ENCODE measurements at regions not wholly inside any gene's neighbourhood (a gene's known extent, or its start where the extent isn't known, plus 50 kb on each side); places are given as distances from the start of the nearest gene placed in this dataset.
"Not testable (repeated sequence)": the region's sequence is repeated elsewhere in the genome, so short reads cannot be mapped to it uniquely, and the experiment has no call there.

GRCh38 chr4:62656006-62656405 lies 1455.9 kb downstream of the ADGRL3 start:
- H3K27me3 ChIP-seq (replicated peaks; ENCODE audit: control insufficient read depth, insufficient read depth, low read length) = no peaks in the 10 kb centered on the region
- H3K9ac ChIP-seq (ENCODE audit: low read length) = no peak overlapping the region
- no peaks in the 10 kb centered on the region for H3K36me3 ChIP-seq (ENCODE audit: control insufficient read depth, insufficient read depth, low read length, severe bottlenecking)
- no peak for DNase-seq (ENCODE audit: low read depth)
- H3K4me3 ChIP-seq (ENCODE audit: low read length) = no peak overlapping the region
- no peaks in the 10 kb centered on the region for H3K4me1 ChIP-seq (ENCODE audit: control insufficient read depth, insufficient read depth, low read length)
- H3K9me3 ChIP-seq (ENCODE audit: control insufficient read depth, low read length) = no peaks in the 10 kb centered on the region

GRCh38 chr4:62644372-62644771 lies 1444.2 kb downstream of the ADGRL3 start:
- no peaks in the 10 kb centered on the region for H3K4me1 ChIP-seq (ENCODE audit: control insufficient read depth, insufficient read depth, low read length)
- H3K9ac ChIP-seq (ENCODE audit: low read length) = no peak overlapping the region
- H3K27me3 ChIP-seq (replicated peaks; ENCODE audit: control insufficient read depth, insufficient read depth, low read length) = no peaks in the 10 kb centered on the region
- no peak overlapping the region for H3K4me3 ChIP-seq (ENCODE audit: low read length)
- DNase-seq (ENCODE audit: low read depth) = peak; percentile 8
- no peaks in the 10 kb centered on the region for H3K36me3 ChIP-seq (ENCODE audit: control insufficient read depth, insufficient read depth, low read length, severe bottlenecking)
- no peaks in the 10 kb centered on the region for H3K9me3 ChIP-seq (ENCODE audit: control insufficient read depth, low read length)

- Histone ChIP-seq H3K4me3 (ENCODE audit: low read length) (no peak overlapping the region), H3K9ac (ENCODE audit: low read length) (no peak overlapping the region), H3K36me3 (ENCODE audit: control insufficient read depth, insufficient read depth, low read length, severe bottlenecking) (no peaks in the 10 kb centered on the region), H3K4me1 (ENCODE audit: control insufficient read depth, insufficient read depth, low read length) (no peaks in the 10 kb centered on the region), H3K27me3 (replicated peaks; ENCODE audit: control insufficient read depth, insufficient read depth, low read length) (no peaks in the 10 kb centered on the region), H3K9me3 (ENCODE audit: control insufficient read depth, low read length) (no peaks in the 10 kb centered on the region)
- DNase-seq (ENCODE audit: low read depth) = peak; percentile 3
Observed at GRCh38 chr4:62640296-62640695, 1440.2 kb downstream of the ADGRL3 start.

GRCh38 chr4:62627671-62628070 lies 1427.5 kb downstream of the ADGRL3 start:
- Histone ChIP-seq H3K9ac (ENCODE audit: low read length) (no peak overlapping the region), H3K9me3 (ENCODE audit: control insufficient read depth, low read length) (no peaks in the 10 kb centered on the region), H3K27me3 (replicated peaks; ENCODE audit: control insufficient read depth, insufficient read depth, low read length) (no peaks in the 10 kb centered on the region), H3K36me3 (ENCODE audit: control insufficient read depth, insufficient read depth, low read length, severe bottlenecking) (no peaks in the 10 kb centered on the region), H3K4me3 (ENCODE audit: low read length) (no peak overlapping the region), H3K4me1 (ENCODE audit: control insufficient read depth, insufficient read depth, low read length) (no peaks in the 10 kb centered on the region)
- no peak for DNase-seq (ENCODE audit: low read depth)

- H3K9me3 ChIP-seq (ENCODE audit: control insufficient read depth, low read length) = no peaks in the 10 kb centered on the region
Observed at GRCh38 chr4:62627141-62627540, 1427.0 kb downstream of the ADGRL3 start.

GRCh38 chr4:62622089-62622488 lies 1422.0 kb downstream of the ADGRL3 start:
- DNase-seq (ENCODE audit: low read depth) = no peak
- Histone ChIP-seq H3K9me3 (ENCODE audit: control insufficient read depth, low read length) (no peaks in the 10 kb centered on the region), H3K27me3 (replicated peaks; ENCODE audit: control insufficient read depth, insufficient read depth, low read length) (no peaks in the 10 kb centered on the region), H3K4me1 (ENCODE audit: control insufficient read depth, insufficient read depth, low read length) (no peaks in the 10 kb centered on the region), H3K36me3 (ENCODE audit: control insufficient read depth, insufficient read depth, low read length, severe bottlenecking) (no peaks in the 10 kb centered on the region), H3K4me3 (ENCODE audit: low read length) (no peak overlapping the region), H3K9ac (ENCODE audit: low read length) (no peak overlapping the region)

More at GRCh38 chr4:62627141-62627540, 1427.0 kb downstream of the ADGRL3 start:
- no peak overlapping the region for H3K9ac ChIP-seq (ENCODE audit: low read length)
- no peaks in the 10 kb centered on the region for H3K4me1 ChIP-seq (ENCODE audit: control insufficient read depth, insufficient read depth, low read length)
- H3K36me3 ChIP-seq (ENCODE audit: control insufficient read depth, insufficient read depth, low read length, severe bottlenecking) = no peaks in the 10 kb centered on the region
- no peak for DNase-seq (ENCODE audit: low read depth)
- no peak overlapping the region for H3K4me3 ChIP-seq (ENCODE audit: low read length)
- H3K27me3 ChIP-seq (replicated peaks; ENCODE audit: control insufficient read depth, insufficient read depth, low read length) = no peaks in the 10 kb centered on the region

- no peaks in the 10 kb centered on the region for H3K4me1 ChIP-seq (ENCODE audit: control insufficient read depth, insufficient read depth, low read length)
- DNase-seq (ENCODE audit: low read depth) = no peak
- no peaks in the 10 kb centered on the region for H3K27me3 ChIP-seq (replicated peaks; ENCODE audit: control insufficient read depth, insufficient read depth, low read length)
- H3K9me3 ChIP-seq (ENCODE audit: control insufficient read depth, low read length) = no peaks in the 10 kb centered on the region
- H3K36me3 ChIP-seq (ENCODE audit: control insufficient read depth, insufficient read depth, low read length, severe bottlenecking) = no peaks in the 10 kb centered on the region
- H3K9ac ChIP-seq (ENCODE audit: low read length) = no peak overlapping the region
- no peak overlapping the region for H3K4me3 ChIP-seq (ENCODE audit: low read length)
Observed at GRCh38 chr4:62619971-62620370, 1419.8 kb downstream of the ADGRL3 start.

GRCh38 chr4:62618042-62618441 lies 1417.9 kb downstream of the ADGRL3 start:
- H3K4me1 ChIP-seq (ENCODE audit: control insufficient read depth, insufficient read depth, low read length) = no peaks in the 10 kb centered on the region
- no peaks in the 10 kb centered on the region for H3K9me3 ChIP-seq (ENCODE audit: control insufficient read depth, low read length)
- no peak for DNase-seq (ENCODE audit: low read depth)
- no peak overlapping the region for H3K4me3 ChIP-seq (ENCODE audit: low read length)
- H3K27me3 ChIP-seq (replicated peaks; ENCODE audit: control insufficient read depth, insufficient read depth, low read length) = no peaks in the 10 kb centered on the region
- no peak overlapping the region for H3K9ac ChIP-seq (ENCODE audit: low read length)
- H3K36me3 ChIP-seq (ENCODE audit: control insufficient read depth, insufficient read depth, low read length, severe bottlenecking) = no peaks in the 10 kb centered on the region

GRCh38 chr4:62601737-62602136 lies 1401.6 kb downstream of the ADGRL3 start:
- Histone ChIP-seq H3K4me1 (ENCODE audit: control insufficient read depth, insufficient read depth, low read length) (no peaks in the 10 kb centered on the region), H3K36me3 (ENCODE audit: control insufficient read depth, insufficient read depth, low read length, severe bottlenecking) (no peaks in the 10 kb centered on the region), H3K9me3 (ENCODE audit: control insufficient read depth, low read length) (no peaks in the 10 kb centered on the region), H3K27me3 (replicated peaks; ENCODE audit: control insufficient read depth, insufficient read depth, low read length) (no peaks in the 10 kb centered on the region), H3K4me3 (ENCODE audit: low read length) (no peak overlapping the region), H3K9ac (ENCODE audit: low read length) (no peak overlapping the region)
- no peak for DNase-seq (ENCODE audit: low read depth)

- not testable (repeated sequence) for H3K9me3 ChIP-seq (ENCODE audit: control insufficient read depth, low read length); H3K36me3 ChIP-seq (ENCODE audit: control insufficient read depth, insufficient read depth, low read length, severe bottlenecking); H3K27me3 ChIP-seq (replicated peaks; ENCODE audit: control insufficient read depth, insufficient read depth, low read length); H3K9ac ChIP-seq (ENCODE audit: low read length); H3K4me3 ChIP-seq (ENCODE audit: low read length); H3K4me1 ChIP-seq (ENCODE audit: control insufficient read depth, insufficient read depth, low read length); DNase-seq (ENCODE audit: low read depth)
Observed at GRCh38 chr4:62595265-62595664, 1395.1 kb downstream of the ADGRL3 start.

GRCh38 chr4:62591756-62592155 lies 1391.6 kb downstream of the ADGRL3 start:
- Histone ChIP-seq H3K4me1 (ENCODE audit: control insufficient read depth, insufficient read depth, low read length) (no peaks in the 10 kb centered on the region), H3K4me3 (ENCODE audit: low read length) (no peak overlapping the region), H3K36me3 (ENCODE audit: control insufficient read depth, insufficient read depth, low read length, severe bottlenecking) (no peaks in the 10 kb centered on the region), H3K9me3 (ENCODE audit: control insufficient read depth, low read length) (no peaks in the 10 kb centered on the region), H3K9ac (ENCODE audit: low read length) (no peak overlapping the region), H3K27me3 (replicated peaks; ENCODE audit: control insufficient read depth, insufficient read depth, low read length) (no peaks in the 10 kb centered on the region)
- no peak for DNase-seq (ENCODE audit: low read depth)

GRCh38 chr4:62588671-62589070 lies 1388.5 kb downstream of the ADGRL3 start:
- H3K9me3 ChIP-seq (ENCODE audit: control insufficient read depth, low read length) = no peaks in the 10 kb centered on the region

More at GRCh38 chr4:62588671-62589070, 1388.5 kb downstream of the ADGRL3 start:
- Histone ChIP-seq H3K36me3 (ENCODE audit: control insufficient read depth, insufficient read depth, low read length, severe bottlenecking) (no peaks in the 10 kb centered on the region), H3K4me1 (ENCODE audit: control insufficient read depth, insufficient read depth, low read length) (no peaks in the 10 kb centered on the region), H3K27me3 (replicated peaks; ENCODE audit: control insufficient read depth, insufficient read depth, low read length) (no peaks in the 10 kb centered on the region), H3K9ac (ENCODE audit: low read length) (no peak overlapping the region), H3K4me3 (ENCODE audit: low read length) (no peak overlapping the region)
- DNase-seq (ENCODE audit: low read depth) = no peak

All from adipocyte (in vitro differentiated cells).